Naive thymus-derived CD8-positive, alpha-beta T cell (primary cell): ENCODE measurements at regions not wholly inside any gene's neighbourhood (a gene's known extent, or its start where the extent isn't known, plus 50 kb on each side); places are given as distances from the start of the nearest gene placed in this dataset.
"Not testable (repeated sequence)": the region's sequence is repeated elsewhere in the genome, so short reads cannot be mapped to it uniquely, and the experiment has no call there.

Source experiments
- ATAC-seq, 2 donors: fragments of 150-1000 bp; cut with Tn5 transposase in 1 of 2; sonication (Bioruptor Pico), chemical (Tn5 transposase) in 1 of 2; 1 replicate in 1 of 2; 2 replicates in 1 of 2; pipeline ENCODE4 v1.10.0; 2021; ENCODE audit warnings: mild to moderate bottlenecking in 2 of 2, moderate library complexity in 2 of 2
- POLR2A ChIA-PET: fragments of 350-600 bp; sonication (Branson Sonifier 250); formaldehyde crosslinking; loops from one replicate; lab custom pipeline; 2021; ENCODE audit warnings: antibody characterized with exemption; lab: Charles Lee
- DNase-seq, 10 donors: peaks; one replicate each; pipeline versions ENCODE4 v3.0.0 to v3.0.0-alpha.2; 2020 to 2022
- H3K27ac Mint-ChIP-seq, 10 donors: one replicate each; pipeline ENCODE4 v1.8.0; 2020 to 2022; ENCODE audit warnings: mild to moderate bottlenecking in 10 of 10, mixed read lengths in 10 of 10, moderate library complexity in 4 of 10, inconsistent platforms in 1 of 10
- H3K27me3 Mint-ChIP-seq, 5 donors: one replicate each; pipeline ENCODE4 v1.8.0; 2021 to 2022; ENCODE audit warnings: mixed read lengths in 5 of 5
- H3K36me3 Mint-ChIP-seq, 3 donors: one replicate each; pipeline ENCODE4 v1.8.0; 2020 to 2022; ENCODE audit warnings: mixed read lengths in 3 of 3, mild to moderate bottlenecking in 2 of 3, inconsistent platforms in 1 of 3
- H3K4me1 Mint-ChIP-seq, 4 donors: one replicate each; pipeline ENCODE4 v1.8.0; 2021 to 2022; ENCODE audit warnings: mixed read lengths in 4 of 4
- H3K4me3 Mint-ChIP-seq, 10 donors: one replicate each; pipeline ENCODE4 v1.8.0; 2020 to 2022; ENCODE audit warnings: mild to moderate bottlenecking in 10 of 10, mixed read lengths in 10 of 10, moderate library complexity in 6 of 10, inconsistent platforms in 1 of 10
- H3K9me3 Mint-ChIP-seq, 9 donors: one replicate each; pipeline ENCODE4 v1.8.0; 2020 to 2022; ENCODE audit warnings: mixed read lengths in 9 of 9, mild to moderate bottlenecking in 3 of 9, inconsistent platforms in 1 of 9, moderate library complexity in 1 of 9

DNA sequence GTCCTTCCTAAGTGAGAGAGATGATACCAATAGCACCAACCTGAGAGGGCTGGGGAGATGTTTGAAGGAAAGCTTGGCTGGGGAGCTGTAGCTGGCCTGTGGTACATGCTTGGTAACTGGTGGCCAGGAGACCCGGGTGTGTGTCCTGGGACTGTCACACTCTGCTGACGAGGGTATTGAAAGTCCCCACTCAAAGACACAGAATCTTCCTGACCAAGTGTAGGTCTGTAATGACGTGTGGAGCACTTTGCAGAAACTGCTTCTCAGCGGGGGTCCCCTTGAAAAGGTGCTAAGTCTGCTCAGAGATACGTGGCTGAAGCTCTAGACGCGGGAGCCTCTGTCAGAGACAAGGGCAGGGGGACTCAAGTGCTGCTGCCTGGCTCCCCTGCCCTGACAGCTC lies 230.4 kb upstream of the PLGLB2 start:
- not testable (repeated sequence) for DNase-seq

DNA sequence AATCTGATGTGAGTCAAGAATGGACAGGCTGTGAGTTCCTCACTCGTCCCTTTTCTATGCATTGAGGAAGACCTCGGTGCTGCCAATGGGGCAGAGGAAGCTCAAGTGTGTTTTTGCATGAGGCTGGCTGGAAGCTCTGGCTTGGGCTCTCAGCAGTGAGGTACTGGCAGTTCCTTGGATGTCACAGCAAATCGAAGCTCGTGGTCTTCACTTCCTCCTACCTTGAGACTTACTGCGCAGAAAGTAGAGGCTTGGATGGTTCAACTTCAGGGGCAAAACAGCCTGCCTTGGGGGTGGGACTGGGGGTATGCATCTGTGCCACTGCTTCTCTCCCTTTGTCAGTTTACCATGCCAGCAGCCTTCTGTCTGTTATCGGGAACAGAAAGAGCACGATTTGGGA lies 229.8 kb upstream of the PLGLB2 start:
- H3K4me1 Mint-ChIP-seq, result peaks cover 3 to 52% (median 23%) of the 10 kb centered on the region in 4 donors
- POLR2A ChIA-PET, DNase-seq: not testable (repeated sequence)

More for the DNA sequence above, 230.4 kb upstream of the PLGLB2 start:
- Mint-ChIP-seq H3K4me1 (peaks cover 3 to 54% (median 23%) of the 10 kb centered on the region in 4 donors), H3K27ac (peak overlapping the region in 5 of 10 donors; percentile 72 to 93 (median 83)), H3K4me3 (peak overlapping the region in 1 of 10 donors; percentile 45)
- H3K27me3 Mint-ChIP-seq, H3K36me3 Mint-ChIP-seq, ATAC-seq, H3K9me3 Mint-ChIP-seq, POLR2A ChIA-PET: not testable (repeated sequence)

DNA sequence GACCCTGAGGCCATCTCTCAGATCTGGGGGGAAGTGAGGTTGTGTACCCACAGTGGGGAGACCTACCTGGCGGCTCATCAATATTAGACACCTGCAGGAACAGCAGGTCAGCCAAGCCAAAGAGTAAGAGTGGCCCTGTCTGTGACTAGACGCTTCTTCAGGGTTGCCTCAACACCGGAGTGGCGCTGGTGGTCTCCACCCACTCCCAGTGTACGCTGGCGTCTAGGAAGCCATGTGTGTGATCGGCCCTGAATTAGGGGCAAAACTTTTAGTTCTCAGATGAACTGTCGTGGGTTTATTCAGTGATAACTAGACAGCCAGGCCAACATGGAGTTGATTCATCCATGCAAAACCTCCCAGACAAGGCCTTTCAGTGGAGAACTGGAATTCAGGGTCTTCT lies 229.3 kb upstream of the PLGLB2 start:
- Mint-ChIP-seq H3K4me3 (peak overlapping the region in 3 of 10 donors; percentile 6 to 15 (median 7)), H3K4me1 (peaks cover 3 to 57% (median 25%) of the 10 kb centered on the region in 4 donors), H3K27ac (peak overlapping the region in 8 of 10 donors; percentile 33 to 93 (median 80))
- POLR2A ChIA-PET, DNase-seq, H3K36me3 Mint-ChIP-seq, H3K9me3 Mint-ChIP-seq, ATAC-seq, H3K27me3 Mint-ChIP-seq: not testable (repeated sequence)

More for the DNA sequence above, 229.8 kb upstream of the PLGLB2 start:
- not testable (repeated sequence) for H3K27me3 Mint-ChIP-seq, H3K36me3 Mint-ChIP-seq, H3K9me3 Mint-ChIP-seq
- peak overlapping the region in 4 of 10 donors; percentile 6 to 39 (median 11) for H3K4me3 Mint-ChIP-seq
- peak in 1 of 2 donors; percentile 29 for ATAC-seq
- H3K27ac Mint-ChIP-seq, result peak overlapping the region; percentile 15 to 93 (median 80)

DNA sequence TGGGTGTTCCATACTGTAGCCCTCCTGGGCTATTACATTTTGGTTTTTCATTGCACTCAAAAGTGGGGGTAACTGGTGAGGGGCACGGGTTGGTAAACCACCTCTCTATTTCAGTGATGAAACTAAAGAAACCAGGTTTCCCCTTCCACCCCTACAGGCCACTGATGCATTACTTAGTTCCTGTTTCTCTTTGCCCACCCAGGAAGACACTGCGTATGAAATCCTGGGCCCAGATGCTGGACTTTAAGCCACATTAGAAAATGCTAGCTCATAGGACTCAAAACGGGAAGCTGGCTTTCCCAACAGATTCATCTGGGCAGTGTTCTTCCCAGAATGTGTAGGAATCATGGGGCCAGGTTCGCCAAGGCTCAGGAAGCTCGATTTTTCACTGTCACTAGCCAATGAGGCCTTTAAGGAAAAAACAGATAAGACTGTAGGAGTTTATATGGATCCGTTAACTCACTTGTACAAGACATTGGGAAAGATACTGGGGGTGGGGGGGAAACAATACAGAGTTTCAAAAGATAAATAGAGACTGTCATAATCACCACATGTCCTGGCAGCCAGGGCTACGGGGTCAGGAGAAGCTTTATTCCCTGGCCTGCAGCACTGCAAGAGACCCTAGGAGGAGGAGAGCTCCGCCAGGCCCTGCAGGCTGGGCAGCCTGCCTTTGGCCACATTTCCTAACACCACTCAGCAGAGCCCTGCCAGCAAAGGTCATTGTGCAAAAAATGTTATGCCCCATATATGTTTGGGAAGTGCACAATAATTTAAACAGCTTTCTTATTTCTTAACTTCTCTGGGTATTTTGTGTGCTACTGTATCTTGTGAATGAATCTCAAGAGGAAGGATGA lies 228.5 kb upstream of the PLGLB2 start:
- H3K4me3 Mint-ChIP-seq, DNase-seq, POLR2A ChIA-PET, H3K9me3 Mint-ChIP-seq, H3K36me3 Mint-ChIP-seq, H3K27me3 Mint-ChIP-seq: not testable (repeated sequence)
- H3K27ac Mint-ChIP-seq, result peak overlapping the region in 5 of 10 donors; percentile 18 to 71 (median 43)
- ATAC-seq, result peak in 1 of 2 donors; percentile 27
- peaks cover 3 to 60% (median 26%) of the 10 kb centered on the region in 4 donors for H3K4me1 Mint-ChIP-seq

DNA sequence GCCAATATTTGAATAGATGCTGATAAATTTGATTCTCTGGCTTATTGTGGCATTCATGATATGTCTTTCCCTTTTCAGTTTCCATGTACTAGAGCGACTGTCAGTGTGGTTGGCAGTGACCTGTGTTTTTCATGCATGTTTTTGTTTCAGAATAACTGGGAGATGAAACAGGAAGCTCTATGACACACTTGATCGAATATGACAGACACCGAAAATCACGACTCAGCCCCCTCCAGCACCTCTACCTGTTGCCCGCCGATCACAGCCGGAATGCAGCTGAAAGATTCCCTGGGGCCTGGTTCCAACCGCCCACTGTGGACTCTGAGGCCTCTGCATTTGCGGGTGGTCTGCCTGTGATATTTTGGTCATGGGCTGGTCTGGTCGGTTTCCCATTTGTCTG lies 226.8 kb upstream of the PLGLB2 start:
- H3K4me1 Mint-ChIP-seq, result peaks cover 0 to 63% (median 22%) of the 10 kb centered on the region in 4 donors
- DNase-seq, result peak in 2 of 10 donors; percentile 33 to 56
- peak; percentile 24 to 45 for ATAC-seq
- H3K36me3 Mint-ChIP-seq, POLR2A ChIA-PET, H3K9me3 Mint-ChIP-seq, H3K27me3 Mint-ChIP-seq: not testable (repeated sequence)
- peak overlapping the region in 8 of 10 donors; percentile 61 to 90 (median 78) for H3K27ac Mint-ChIP-seq
- peak overlapping the region in 1 of 10 donors; percentile 12 for H3K4me3 Mint-ChIP-seq

DNA sequence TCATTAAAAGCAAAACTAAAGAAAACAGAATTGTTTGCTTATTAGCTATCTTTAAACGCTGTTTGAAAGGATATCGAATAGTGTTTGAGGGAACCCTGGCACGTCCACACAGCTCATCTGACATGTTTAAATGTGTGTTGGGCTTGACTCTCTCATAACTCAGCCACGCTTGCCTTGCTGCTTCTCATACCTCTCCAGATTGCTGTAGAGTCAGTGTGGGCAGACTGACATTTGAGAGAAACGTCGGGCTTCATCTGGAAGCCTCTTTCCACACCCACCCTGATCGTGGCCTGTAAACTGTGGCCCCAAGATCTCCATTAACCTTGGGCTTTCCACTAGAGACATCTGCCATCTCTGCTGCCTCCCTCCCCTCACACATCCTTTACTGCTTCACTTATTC lies 226.4 kb upstream of the PLGLB2 start:
- H3K27me3 Mint-ChIP-seq, H3K36me3 Mint-ChIP-seq, H3K4me3 Mint-ChIP-seq, DNase-seq, H3K9me3 Mint-ChIP-seq, ATAC-seq, POLR2A ChIA-PET: not testable (repeated sequence)
- Mint-ChIP-seq H3K27ac (peak overlapping the region in 8 of 10 donors; percentile 61 to 90 (median 78)), H3K4me1 (peaks cover 0 to 63% (median 22%) of the 10 kb centered on the region in 4 donors)

DNA sequence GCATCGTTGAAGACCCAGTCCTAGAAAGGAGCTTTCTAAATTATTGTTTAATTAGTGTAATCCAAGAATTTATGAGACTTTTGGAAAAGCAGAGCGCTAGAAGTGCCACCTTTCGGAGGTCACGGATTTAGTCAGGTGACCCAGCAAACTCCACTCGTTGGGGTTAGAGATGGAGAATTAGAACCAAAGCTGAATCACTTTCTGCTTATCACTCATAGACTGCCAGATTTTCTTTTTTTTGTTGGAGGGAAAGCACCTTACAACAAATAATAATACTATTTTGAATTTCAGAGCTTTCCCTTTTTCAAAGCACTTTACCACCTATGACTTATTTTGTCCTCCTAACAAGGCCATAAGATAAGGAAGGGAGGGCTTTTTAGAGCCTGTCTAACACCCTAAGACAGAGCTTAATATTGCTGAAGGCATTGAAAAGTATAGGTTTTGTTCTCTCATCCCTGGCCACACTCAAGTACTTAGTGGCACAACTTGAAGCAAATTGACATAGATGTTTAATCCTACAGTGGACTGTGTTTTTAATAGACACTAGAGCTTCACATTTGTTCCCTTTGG lies 223.2 kb upstream of the PLGLB2 start:
- H3K4me1 Mint-ChIP-seq, result peaks cover 0 to 41% (median 11%) of the 10 kb centered on the region in 4 donors
- H3K27me3 Mint-ChIP-seq, DNase-seq, ATAC-seq, POLR2A ChIA-PET, H3K9me3 Mint-ChIP-seq, H3K36me3 Mint-ChIP-seq, H3K4me3 Mint-ChIP-seq: not testable (repeated sequence)
- peak overlapping the region in 8 of 10 donors; percentile 31 to 97 (median 82) for H3K27ac Mint-ChIP-seq

DNA sequence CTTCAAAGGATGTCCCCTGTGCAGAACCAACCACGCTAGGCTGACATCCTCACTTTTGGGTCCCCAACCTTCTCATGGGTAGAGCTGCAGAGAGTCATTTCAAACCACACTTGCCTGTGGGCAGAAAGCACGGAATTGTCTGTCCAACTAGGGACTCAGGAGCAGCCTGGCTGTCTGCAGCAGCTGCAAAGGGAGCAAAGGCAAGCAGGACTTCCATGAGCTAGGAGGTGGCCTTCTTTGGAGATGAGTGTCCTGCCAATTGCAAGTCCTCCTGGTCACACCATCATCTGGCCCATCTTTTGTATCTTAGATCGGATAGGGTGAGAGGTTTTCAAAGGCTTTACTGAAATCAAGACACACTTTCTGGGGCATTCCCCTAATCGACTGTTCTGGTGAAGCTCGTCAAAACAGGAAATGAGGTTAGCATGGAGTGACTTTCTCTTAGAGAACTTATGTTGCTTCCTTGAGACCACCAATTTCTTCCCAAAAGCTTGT lies 222.3 kb upstream of the PLGLB2 start:
- H3K9me3 Mint-ChIP-seq, POLR2A ChIA-PET, H3K27me3 Mint-ChIP-seq, H3K4me3 Mint-ChIP-seq, H3K36me3 Mint-ChIP-seq: not testable (repeated sequence)
- ATAC-seq (peak; percentile 74 to 91), DNase-seq (peak in 7 of 10 donors; percentile 9 to 68 (median 31))
- H3K4me1 Mint-ChIP-seq, result peaks cover 0 to 42% (median 12%) of the 10 kb centered on the region in 4 donors
- peak overlapping the region in 7 of 10 donors; percentile 52 to 97 (median 86) for H3K27ac Mint-ChIP-seq

DNA sequence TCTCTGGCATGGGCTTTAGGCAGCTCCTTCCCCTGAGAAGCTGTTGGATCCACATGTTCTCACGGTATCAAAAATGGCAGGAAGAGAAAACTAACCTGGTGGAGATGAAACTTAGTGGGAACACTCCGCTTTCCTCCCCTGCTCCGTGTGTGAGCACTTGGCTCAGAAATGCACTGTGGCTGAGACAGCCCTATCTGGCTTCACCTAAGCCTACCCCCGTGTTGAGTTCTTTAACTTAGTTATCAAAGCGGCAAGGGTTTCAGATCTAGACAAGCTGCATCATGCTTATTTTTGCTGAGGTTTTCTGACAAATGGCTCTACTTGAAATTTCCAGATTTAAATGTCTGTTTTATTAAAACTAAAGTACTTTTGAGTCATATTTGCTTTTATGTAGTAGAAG lies 221.6 kb upstream of the PLGLB2 start:
- POLR2A ChIA-PET, DNase-seq, H3K9me3 Mint-ChIP-seq, H3K4me3 Mint-ChIP-seq, H3K27me3 Mint-ChIP-seq, H3K36me3 Mint-ChIP-seq: not testable (repeated sequence)
- peak overlapping the region in 3 of 10 donors; percentile 48 to 88 (median 79) for H3K27ac Mint-ChIP-seq
- H3K4me1 Mint-ChIP-seq, result peaks cover 0 to 40% (median 11%) of the 10 kb centered on the region in 4 donors
- peak; percentile 65 to 86 for ATAC-seq

DNA sequence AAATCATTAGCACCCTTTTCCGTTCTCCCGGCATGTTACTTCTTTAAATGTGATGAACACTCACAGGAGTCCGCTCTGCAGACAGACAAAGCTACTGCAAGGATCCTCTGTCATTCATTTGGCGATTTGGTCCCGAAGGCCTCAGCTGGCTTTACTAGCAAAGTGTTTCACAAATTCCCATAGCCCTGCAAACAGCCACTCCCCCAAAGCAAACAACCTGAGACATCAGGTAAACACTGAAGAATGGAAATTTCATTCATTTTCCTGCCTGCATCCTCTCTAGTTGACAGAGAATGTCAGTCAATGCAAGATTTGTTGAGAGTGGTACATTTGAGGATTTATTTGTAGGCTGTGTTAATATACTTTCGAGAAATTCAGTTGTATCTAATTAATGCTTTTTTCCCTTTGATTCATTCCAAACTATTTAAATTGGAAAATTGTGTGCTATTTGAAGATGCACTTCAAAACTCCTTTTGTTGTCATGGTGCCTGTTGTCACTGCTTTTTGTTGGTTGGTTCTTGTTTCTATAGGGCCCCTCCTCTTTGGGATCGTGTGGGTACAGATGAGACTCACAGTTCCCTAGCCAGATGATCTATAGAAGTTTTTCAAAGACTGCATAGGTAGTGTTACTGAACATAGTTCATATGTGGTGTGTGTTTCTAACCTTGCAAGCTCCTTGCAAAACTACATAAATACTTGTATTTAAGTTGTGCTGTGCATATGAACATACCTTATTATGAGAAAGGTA lies 215.7 kb upstream of the PLGLB2 start:
- H3K9me3 Mint-ChIP-seq, POLR2A ChIA-PET, ATAC-seq, H3K27me3 Mint-ChIP-seq, H3K36me3 Mint-ChIP-seq, DNase-seq: not testable (repeated sequence)
- Mint-ChIP-seq H3K4me1 (peaks cover 0 to 29% (median 6%) of the 10 kb centered on the region in 4 donors), H3K4me3 (peak overlapping the region in 3 of 10 donors; percentile 15 to 38 (median 29)), H3K27ac (peak overlapping the region in 6 of 10 donors; percentile 43 to 89 (median 80))

DNA sequence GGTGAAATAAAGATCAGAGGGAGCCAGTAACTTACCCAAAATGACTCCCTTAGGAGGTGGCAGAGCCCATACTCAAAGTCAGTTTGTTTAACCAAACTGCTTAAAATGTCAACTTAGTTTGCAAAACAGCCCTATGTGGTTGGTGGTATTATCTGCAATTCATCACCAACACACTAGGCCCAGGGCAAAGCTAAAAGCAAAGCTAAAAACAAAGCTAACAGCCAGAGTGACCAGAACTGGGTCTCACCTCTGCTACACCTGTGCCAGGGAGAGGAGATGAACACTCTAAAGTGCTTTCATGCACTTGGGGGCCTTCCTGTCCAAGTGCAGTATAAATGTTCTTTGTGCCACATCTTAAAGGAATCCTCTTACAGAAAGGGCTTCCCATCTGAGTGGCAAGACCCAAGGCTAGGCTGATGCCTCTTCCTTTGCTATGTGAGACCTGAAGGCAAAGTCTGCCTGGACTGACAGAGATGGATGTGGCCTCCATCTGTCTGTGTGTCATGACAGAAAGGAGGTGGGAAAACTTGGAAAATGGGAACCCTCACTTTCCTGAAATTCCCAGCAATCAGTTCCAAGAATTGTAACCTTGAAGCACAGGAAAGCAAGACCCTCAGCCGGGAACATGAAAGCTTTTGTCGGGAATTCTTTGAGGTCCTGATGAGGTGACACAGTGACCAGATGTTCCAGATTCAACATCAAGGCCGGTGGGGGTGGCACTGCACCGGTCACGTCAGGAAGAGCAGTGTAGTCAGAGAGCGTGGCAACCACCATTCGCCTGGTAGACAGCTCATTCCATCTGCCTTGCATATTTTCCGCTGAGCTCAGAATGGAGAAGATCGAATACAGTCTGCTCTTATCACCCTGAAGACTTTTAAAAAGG lies 214.3 kb upstream of the PLGLB2 start:
- Mint-ChIP-seq H3K4me1 (peaks cover 0 to 28% (median 7%) of the 10 kb centered on the region in 4 donors), H3K4me3 (peak overlapping the region in 1 of 10 donors; percentile 28), H3K27ac (peak overlapping the region in 3 of 10 donors; percentile 29 to 77 (median 57))
- POLR2A ChIA-PET, DNase-seq, H3K27me3 Mint-ChIP-seq, H3K9me3 Mint-ChIP-seq, H3K36me3 Mint-ChIP-seq: not testable (repeated sequence)
- ATAC-seq, result peak; percentile 13 to 37
